ENCODE measurements at regions not wholly inside any gene's neighbourhood (a gene's known extent, or its start where the extent isn't known, plus 50 kb on each side); places are given as distances from the start of the nearest gene placed in this dataset.

DNA sequence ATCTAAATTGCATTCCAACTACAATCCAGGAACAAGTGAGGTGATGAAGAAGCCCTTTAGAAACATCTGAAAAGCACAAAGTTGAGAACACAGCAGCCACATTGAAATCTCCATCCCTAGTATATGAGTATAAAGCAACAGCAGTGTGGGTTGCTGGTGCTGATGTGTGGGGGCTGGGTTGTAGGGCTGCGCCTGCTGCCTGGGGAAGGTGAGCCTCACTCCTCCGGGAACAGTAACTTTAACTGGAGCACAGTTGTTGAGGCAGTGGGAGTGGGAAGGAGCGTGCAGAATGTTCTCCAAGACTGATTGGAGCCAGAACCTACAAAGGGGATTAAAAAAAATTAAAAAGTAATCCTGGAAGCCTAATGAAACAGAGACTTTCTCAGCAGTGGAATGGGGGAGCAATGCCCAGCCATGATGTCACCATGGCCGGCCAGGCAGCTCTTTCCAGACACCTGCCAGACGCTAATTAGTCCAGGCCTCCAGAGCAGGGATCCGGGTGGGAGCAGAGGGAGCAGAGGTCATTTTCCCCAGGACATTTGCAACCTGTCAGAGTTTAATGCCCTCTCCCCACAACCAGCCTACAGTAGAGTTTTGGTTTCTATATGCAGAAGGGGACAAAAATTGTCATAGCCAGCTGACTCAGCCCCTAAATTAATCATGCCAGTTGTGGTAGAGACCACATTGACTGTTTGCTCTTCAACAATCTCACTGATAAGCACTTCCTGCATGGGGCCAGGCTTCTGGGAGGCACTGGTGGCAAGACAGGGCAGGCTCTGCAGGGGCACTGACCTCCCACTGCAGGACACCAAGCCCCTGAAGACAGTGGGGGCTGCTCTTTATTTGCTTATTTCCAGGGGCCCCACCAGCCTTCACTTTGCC lies 133.0 kb upstream of the ZNF32 start:
- Histone ChIP-seq H3K4ac (replicated peaks; ENCODE audit: insufficient read length, low read depth, low read length) (no peak overlapping the region), H3K9ac (replicated peaks in 1 of 4; ENCODE audit: extremely low read depth in 1 of 4, low read depth in 3 of 4, low read length in 3 of 4) (no peak overlapping the region), H4K20me1 (replicated peaks in 1 of 2; ENCODE audit: control insufficient read depth in 1 of 2, insufficient read depth in 2 of 2, low read length in 2 of 2) (no peaks in the 10 kb centered on the region), H3K14ac (ENCODE audit: insufficient read length) (no peak overlapping the region), H3K9me3 (ENCODE audit: insufficient read depth in 2 of 2, low read depth in 1 of 2, low read length in 1 of 2) (no peaks in the 10 kb centered on the region), H2BK12ac (ENCODE audit: low read depth, low read length) (no peak overlapping the region), H3K27ac (ENCODE audit: low read depth, low read length) (no peak overlapping the region), H4K8ac (ENCODE audit: extremely low read depth, insufficient read depth, low read length) (no peak overlapping the region), H4K5ac (ENCODE audit: insufficient read length, low read depth, low read length) (no peak overlapping the region), H3K4me1 (replicated peaks in 1 of 4; ENCODE audit: control insufficient read depth in 3 of 4, insufficient read depth in 4 of 4, low read length in 3 of 4) (no peaks in the 10 kb centered on the region), H3K36me3 (ENCODE audit: control insufficient read depth in 2 of 4, insufficient read depth in 4 of 4, low read length in 3 of 4) (no peaks in the 10 kb centered on the region), H3K79me2 (ENCODE audit: control insufficient read depth in 1 of 2, insufficient read depth in 2 of 2, low read length in 2 of 2) (no peaks in the 10 kb centered on the region), H2BK20ac (ENCODE audit: low read length) (no peak overlapping the region), H3K79me1 (ENCODE audit: low read depth, low read length) (no peaks in the 10 kb centered on the region), H2AK5ac (ENCODE audit: low read depth, low read length) (no peak overlapping the region), H3K23me2 (ENCODE audit: low read depth, low read length) (no peaks in the 10 kb centered on the region), H4K91ac (replicated peaks; ENCODE audit: insufficient read length, low read length) (no peak overlapping the region), H2BK5ac (ENCODE audit: low read depth, low read length) (no peak overlapping the region), H2AFZ (ENCODE audit: low read length) (no peak overlapping the region), H3K4me3 (ENCODE audit: extremely low read depth in 1 of 4, insufficient read depth in 2 of 4, low read depth in 3 of 4, low read length in 4 of 4) (no peak overlapping the region), H3K27me3 (replicated peaks in 1 of 4; ENCODE audit: control insufficient read depth in 3 of 4, extremely low read depth in 1 of 4, insufficient read depth in 3 of 4, low read length in 3 of 4) (no peaks in the 10 kb centered on the region), H3K18ac (ENCODE audit: extremely low read depth, low read length) (no peak overlapping the region), H3K56ac (replicated peaks; ENCODE audit: insufficient read length, low read depth, low read length) (no peak overlapping the region), H3K23ac (ENCODE audit: insufficient read length) (no peak overlapping the region), H2BK15ac (ENCODE audit: low read length) (no peak overlapping the region), H2BK120ac (replicated peaks; ENCODE audit: low read depth, low read length) (no peak overlapping the region), H3K4me2 (ENCODE audit: insufficient read depth in 1 of 2, low read depth in 2 of 2, low read length in 2 of 2) (no peak overlapping the region)
- TF ChIP-seq, protein P1, sequence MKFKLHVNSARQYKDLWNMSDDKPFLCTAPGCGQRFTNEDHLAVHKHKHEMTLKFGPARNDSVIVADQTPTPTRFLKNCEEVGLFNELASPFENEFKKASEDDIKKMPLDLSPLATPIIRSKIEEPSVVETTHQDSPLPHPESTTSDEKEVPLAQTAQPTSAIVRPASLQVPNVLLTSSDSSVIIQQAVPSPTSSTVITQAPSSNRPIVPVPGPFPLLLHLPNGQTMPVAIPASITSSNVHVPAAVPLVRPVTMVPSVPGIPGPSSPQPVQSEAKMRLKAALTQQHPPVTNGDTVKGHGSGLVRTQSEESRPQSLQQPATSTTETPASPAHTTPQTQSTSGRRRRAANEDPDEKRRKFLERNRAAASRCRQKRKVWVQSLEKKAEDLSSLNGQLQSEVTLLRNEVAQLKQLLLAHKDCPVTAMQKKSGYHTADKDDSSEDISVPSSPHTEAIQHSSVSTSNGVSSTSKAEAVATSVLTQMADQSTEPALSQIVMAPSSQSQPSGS (IDR thresholded peaks at IDR 0.05; ENCODE audit: low read length) = no peak
- TF ChIP-seq TAF7 (optimal IDR thresholded peaks at IDR 0.05; ENCODE audit: borderline replicate concordance, low read depth, low read length) (no peak), POLR2A (IDR thresholded peaks at IDR 0.05; ENCODE audit: control extremely low read depth in 1 of 2, low read depth in 2 of 2, low read length in 2 of 2) (no peak), POU5F1 (IDR thresholded peaks at IDR 0.05; ENCODE audit: low read depth, low read length) (no peak), KDM1A (IDR thresholded peaks at IDR 0.05; ENCODE audit: borderline replicate concordance, low read length) (no peak), TEAD4 (IDR thresholded peaks at IDR 0.05; ENCODE audit: low read depth, low read length) (no peak), KDM5A (IDR thresholded peaks at IDR 0.05; ENCODE audit: low read length) (no peak), SIN3A (conservative IDR thresholded peaks at IDR 0.05 in 1 of 2, IDR thresholded peaks at IDR 0.05 in 1 of 2; ENCODE audit: low read depth in 1 of 2, low read length in 2 of 2) (no peak)
- TF ChIP-seq, protein P2, sequence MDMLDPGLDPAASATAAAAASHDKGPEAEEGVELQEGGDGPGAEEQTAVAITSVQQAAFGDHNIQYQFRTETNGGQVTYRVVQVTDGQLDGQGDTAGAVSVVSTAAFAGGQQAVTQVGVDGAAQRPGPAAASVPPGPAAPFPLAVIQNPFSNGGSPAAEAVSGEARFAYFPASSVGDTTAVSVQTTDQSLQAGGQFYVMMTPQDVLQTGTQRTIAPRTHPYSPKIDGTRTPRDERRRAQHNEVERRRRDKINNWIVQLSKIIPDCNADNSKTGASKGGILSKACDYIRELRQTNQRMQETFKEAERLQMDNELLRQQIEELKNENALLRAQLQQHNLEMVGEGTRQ (IDR thresholded peaks at IDR 0.05; ENCODE audit: low read length) = no peak
- ChIA-PET CTCF (ENCODE audit: partially characterized antibody) (interaction anchor here (1.4 kb wide), 1 partner anchor 108 kb away, joined by 4 read pairs; no protein-coding TSS in a partner anchor), POLR2A (ENCODE audit: partially characterized antibody) (no interaction called here)
- no peak for DNase-seq (ENCODE audit: low read depth in 1 of 2, low spot score in 2 of 2)
- FAIRE-seq = no peak
- 92% methylated on average over 6 of the region's 6 CpGs; no CpG with 5 or more reads in 1 of the 2 experiments for WGBS, 2 experiments (ENCODE audit: extremely low coverage in 1 of 2, insufficient coverage in 1 of 2, insufficient read length in 1 of 2, insufficient replicate concordance in 2 of 2, low coverage in 1 of 2, low lambda C conversion rate in 2 of 2, missing lambda C conversion rate in 1 of 2)

Data from H1 (cell line).